PC-3 (cell line): ENCODE measurements at regions not wholly inside any gene's neighbourhood (a gene's known extent, or its start where the extent isn't known, plus 50 kb on each side); places are given as distances from the start of the nearest gene placed in this dataset.

ENCODE experiments used
- ATAC-seq: fragments of 200-7000 bp; cut with Tn5 transposase; 2 replicates; pipeline ENCODE4 v1.9.1; 2020; ENCODE audit warnings: mild to moderate bottlenecking, moderate library complexity
- BruUV-seq: library from RNA; stranded (reverse); fragments of 400-500 nt; replicated peaks from 2 replicates; lab custom pipeline; 2021; lab: Mats Ljungman, UMichigan
- CTCF ChIA-PET: fragments of 300-600 bp; sonication (Branson Sonifier 250); formaldehyde crosslinking; loops from one replicate; lab custom pipeline; 2022; ENCODE audit warnings: antibody characterized with exemption; lab: Charles Lee
- POLR2A ChIA-PET: fragments of 300-600 bp; sonication (Branson Sonifier 250); formaldehyde crosslinking; loops from one replicate; lab custom pipeline; 2022; ENCODE audit warnings: antibody characterized with exemption; ENCODE audit not compliant: unreplicated experiment; lab: Charles Lee
- DNase-seq: peaks from one replicate; pipeline ENCODE4 v3.0.0-alpha.2; 2015
- H2AFZ ChIP-seq: fragments of 300-600 bp; sonication (generic); 2 replicates; pipeline ENCODE4 v1.6.0; 2016; ENCODE audit warnings: antibody characterized with exemption, low read length
- H3F3A ChIP-seq: fragments of 300-600 bp; sonication (generic); one replicate; pipeline ENCODE4 v1.6.0; 2017; ENCODE audit warnings: antibody characterized with exemption, low read length, control low read depth, mild to moderate bottlenecking; ENCODE audit not compliant: unreplicated experiment
- H3K27ac ChIP-seq: fragments of 300-600 bp; sonication (generic); 2 replicates; pipeline ENCODE4 v1.5.1; 2016; ENCODE audit warnings: mild to moderate bottlenecking, low read length
- H3K27me3 ChIP-seq: fragments of 300-600 bp; sonication (generic); 2 replicates; pipeline ENCODE4 v1.6.1; 2016; ENCODE audit warnings: low read length, mixed read lengths
- H3K36me3 ChIP-seq: fragments of 300-600 bp; sonication (generic); 2 replicates; pipeline ENCODE4 v1.6.1; 2016; ENCODE audit warnings: low read depth, mixed run types, low read length, mixed read lengths
- H3K4me1 ChIP-seq: fragments of 300-600 bp; sonication (generic); 2 replicates; pipeline ENCODE4 v1.5.1; 2016; ENCODE audit warnings: low read length; ENCODE audit not compliant: insufficient read depth
- H3K4me2 ChIP-seq: fragments of 300-600 bp; sonication (generic); 2 replicates; pipeline ENCODE4 v1.6.0; 2016; ENCODE audit warnings: low read length
- H3K4me3 ChIP-seq: fragments of 300-600 bp; sonication (generic); 2 replicates; pipeline ENCODE4 v1.5.1; 2016; ENCODE audit warnings: mild to moderate bottlenecking, low read length, mixed read lengths
- H3K79me2 ChIP-seq: fragments of 300-600 bp; sonication (generic); 2 replicates; pipeline ENCODE4 v1.6.1; 2017; ENCODE audit warnings: low read length, mixed read lengths
- H3K9ac ChIP-seq: fragments of 300-600 bp; sonication (generic); 2 replicates; pipeline ENCODE4 v1.6.0; 2016; ENCODE audit warnings: mild to moderate bottlenecking, low read length
- H3K9me2 ChIP-seq: fragments of 300-600 bp; sonication (generic); replicated peaks from 2 replicates; pipeline ENCODE4 v1.6.1; 2016; ENCODE audit warnings: mixed run types, low read length, mixed read lengths
- H3K9me3 ChIP-seq: fragments of 300-600 bp; sonication (generic); 2 replicates; pipeline ENCODE4 v1.6.1; 2016; ENCODE audit warnings: low read length, mixed read lengths
- H4K20me1 ChIP-seq: fragments of 300-600 bp; sonication (generic); 2 replicates; pipeline ENCODE4 v1.6.1; 2016; ENCODE audit warnings: low read length, mixed read lengths
- EZH2 ChIP-seq: fragments of 300-600 bp; sonication (generic); IDR thresholded peaks from one replicate; pipeline ENCODE4 v1.6.1; 2017; ENCODE audit warnings: antibody characterized with exemption, mild to moderate bottlenecking, low read length; ENCODE audit not compliant: unreplicated experiment
- EZH2phosphoT487 ChIP-seq: fragments of 300-600 bp; sonication (generic); IDR thresholded peaks from 2 replicates; pipeline ENCODE4 v1.6.1; 2018; ENCODE audit warnings: mild to moderate bottlenecking, antibody characterized with exemption, low read length, borderline replicate concordance
- intact Hi-C: fragments of 100-400 bp; cut with micrococcal nuclease; formaldehyde crosslinking; loops from 2 replicates; pipeline ENCODE4 v1.9.0; 2023
- TF ChIP-seq, protein P1 (sequence below): fragments of 300-600 bp; sonication (generic); conservative IDR thresholded peaks from 2 replicates; pipeline ENCODE4 v1.5.1; 2017; ENCODE audit warnings: antibody characterized with exemption, low read depth, mild to moderate bottlenecking, low read length

DNA sequence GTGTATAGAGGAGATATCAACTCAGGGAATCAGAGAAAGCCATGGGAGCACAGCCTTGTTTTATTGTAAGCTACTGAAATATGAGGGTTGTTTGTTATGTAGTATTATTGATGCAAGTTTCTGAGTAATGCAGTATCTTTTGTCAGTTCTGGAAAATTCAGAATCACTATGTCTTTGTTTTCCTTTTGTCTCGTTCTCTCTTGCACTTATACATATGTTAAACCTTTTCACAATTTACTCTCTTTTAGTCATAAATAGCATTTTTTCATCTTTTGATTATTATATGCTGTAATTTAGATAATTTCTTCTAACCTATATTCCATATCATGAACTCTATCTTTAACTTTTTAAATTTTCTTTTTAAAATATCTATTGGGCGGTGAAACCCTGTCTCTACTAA lies 85.0 kb upstream of the COL3A1 start:
- intact Hi-C loops = no loop called here
- H3F3A ChIP-seq = no peaks in the 10 kb centered on the region
- H3K9ac ChIP-seq = no peak overlapping the region
- POLR2A ChIA-PET = no interaction called here
- CTCF ChIA-PET = interaction anchor here (0.5 kb wide), 1 partner anchor 1023 kb away, joined by 5 read pairs; no protein-coding TSS in a partner anchor
- no peak overlapping the region for H3K27ac ChIP-seq
- H3K4me2 ChIP-seq = no peak overlapping the region
- H2AFZ ChIP-seq = no peak overlapping the region
- H3K27me3 ChIP-seq = no peaks in the 10 kb centered on the region
- H3K79me2 ChIP-seq = no peaks in the 10 kb centered on the region
- no peaks in the 10 kb centered on the region for H3K9me3 ChIP-seq
- no peaks in the 10 kb centered on the region for H4K20me1 ChIP-seq
- H3K4me3 ChIP-seq = no peak overlapping the region
- DNase-seq (no peak), ATAC-seq (no peak)
- no peaks in the 10 kb centered on the region for H3K9me2 ChIP-seq
- no TSS peak for BruUV-seq
- no peaks in the 10 kb centered on the region for H3K4me1 ChIP-seq
- no peaks in the 10 kb centered on the region for H3K36me3 ChIP-seq
- TF ChIP-seq EZH2phosphoT487 = no peak
- TF ChIP-seq, protein P1, sequence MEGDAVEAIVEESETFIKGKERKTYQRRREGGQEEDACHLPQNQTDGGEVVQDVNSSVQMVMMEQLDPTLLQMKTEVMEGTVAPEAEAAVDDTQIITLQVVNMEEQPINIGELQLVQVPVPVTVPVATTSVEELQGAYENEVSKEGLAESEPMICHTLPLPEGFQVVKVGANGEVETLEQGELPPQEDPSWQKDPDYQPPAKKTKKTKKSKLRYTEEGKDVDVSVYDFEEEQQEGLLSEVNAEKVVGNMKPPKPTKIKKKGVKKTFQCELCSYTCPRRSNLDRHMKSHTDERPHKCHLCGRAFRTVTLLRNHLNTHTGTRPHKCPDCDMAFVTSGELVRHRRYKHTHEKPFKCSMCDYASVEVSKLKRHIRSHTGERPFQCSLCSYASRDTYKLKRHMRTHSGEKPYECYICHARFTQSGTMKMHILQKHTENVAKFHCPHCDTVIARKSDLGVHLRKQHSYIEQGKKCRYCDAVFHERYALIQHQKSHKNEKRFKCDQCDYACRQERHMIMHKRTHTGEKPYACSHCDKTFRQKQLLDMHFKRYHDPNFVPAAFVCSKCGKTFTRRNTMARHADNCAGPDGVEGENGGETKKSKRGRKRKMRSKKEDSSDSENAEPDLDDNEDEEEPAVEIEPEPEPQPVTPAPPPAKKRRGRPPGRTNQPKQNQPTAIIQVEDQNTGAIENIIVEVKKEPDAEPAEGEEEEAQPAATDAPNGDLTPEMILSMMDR = no peak
- no peak for TF ChIP-seq EZH2

DNA sequence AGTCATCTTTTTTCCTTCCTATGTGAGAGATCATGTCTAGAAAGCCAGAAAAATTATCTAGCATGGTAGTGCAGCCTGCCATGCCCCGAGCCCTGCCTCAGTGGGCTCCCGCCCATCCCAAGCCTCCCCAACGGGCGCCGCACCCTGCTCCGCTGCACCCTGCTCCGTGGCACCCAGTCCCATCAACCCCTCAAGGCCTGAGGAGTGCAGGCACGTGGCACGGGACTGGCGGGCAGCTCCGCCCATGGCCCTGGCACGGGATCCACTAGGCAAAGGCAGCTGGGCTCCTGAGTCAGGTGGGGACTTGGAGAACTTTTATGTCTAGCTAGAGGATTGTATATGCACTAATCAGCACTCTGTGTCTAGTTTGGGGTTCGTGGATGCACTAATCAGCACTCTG lies 83.4 kb upstream of the COL3A1 start:
- Histone ChIP-seq H3K36me3 (no peaks in the 10 kb centered on the region), H3F3A (no peaks in the 10 kb centered on the region), H3K4me3 (no peak overlapping the region), H3K4me1 (no peaks in the 10 kb centered on the region), H3K79me2 (no peaks in the 10 kb centered on the region), H4K20me1 (no peaks in the 10 kb centered on the region), H3K9ac (no peak overlapping the region), H2AFZ (no peak overlapping the region), H3K9me3 (no peaks in the 10 kb centered on the region), H3K9me2 (no peaks in the 10 kb centered on the region), H3K4me2 (no peak overlapping the region), H3K27me3 (no peaks in the 10 kb centered on the region), H3K27ac (no peak overlapping the region)
- no peak for DNase-seq
- ATAC-seq = no peak
- BruUV-seq = no TSS peak
- TF ChIP-seq, protein P1 = no peak
- TF ChIP-seq EZH2phosphoT487 (no peak), EZH2 (no peak)
- ChIA-PET CTCF (no interaction called here), POLR2A (no interaction called here)
- intact Hi-C loops = no loop called here

DNA sequence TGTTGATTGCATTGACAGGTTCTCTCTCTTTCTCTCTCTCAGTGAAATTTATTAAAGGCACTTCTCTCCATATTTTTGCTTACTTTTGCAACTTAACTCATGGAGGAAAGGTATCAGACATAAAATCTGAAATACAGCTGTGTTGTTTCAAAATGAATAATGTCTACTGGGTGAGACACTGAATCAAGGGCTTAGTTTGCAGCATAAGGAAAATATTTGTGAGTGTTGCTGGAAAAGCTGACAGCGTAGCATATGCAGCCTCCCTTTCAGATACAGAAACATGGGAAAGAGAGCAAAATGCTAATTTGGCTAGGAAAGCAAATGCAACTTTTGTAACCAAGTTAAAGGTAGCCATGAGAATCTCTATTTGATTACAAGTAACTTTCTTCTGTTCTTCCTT lies 81.5 kb upstream of the COL3A1 start:
- CTCF ChIA-PET = no interaction called here
- intact Hi-C loops = no loop called here
- no peaks in the 10 kb centered on the region for H4K20me1 ChIP-seq
- H3K4me1 ChIP-seq = no peaks in the 10 kb centered on the region
- no peak overlapping the region for H2AFZ ChIP-seq
- no peaks in the 10 kb centered on the region for H3K27me3 ChIP-seq
- no peak overlapping the region for H3K9ac ChIP-seq
- no peaks in the 10 kb centered on the region for H3K79me2 ChIP-seq
- POLR2A ChIA-PET = no interaction called here
- DNase-seq (no peak), ATAC-seq (no peak)
- H3K27ac ChIP-seq = no peak overlapping the region
- H3K9me2 ChIP-seq = no peaks in the 10 kb centered on the region
- H3F3A ChIP-seq = no peaks in the 10 kb centered on the region
- H3K9me3 ChIP-seq = no peaks in the 10 kb centered on the region
- TF ChIP-seq EZH2phosphoT487 = no peak
- no peak for TF ChIP-seq EZH2
- TF ChIP-seq, protein P1 = no peak
- no peak overlapping the region for H3K4me2 ChIP-seq
- no peak overlapping the region for H3K4me3 ChIP-seq
- no TSS peak for BruUV-seq
- H3K36me3 ChIP-seq = no peaks in the 10 kb centered on the region
